Choroid plexus epithelial cell (primary cell): ENCODE measurements at regions not wholly inside any gene's neighbourhood (a gene's known extent, or its start where the extent isn't known, plus 50 kb on each side); places are given as distances from the start of the nearest gene placed in this dataset.

Experiments used
- DNase-seq: peaks from one replicate; pipeline ENCODE4 v3.0.0-alpha.2; 2010; ENCODE audit warnings: low read depth
- H3K4me3 ChIP-seq: 2 replicates; pipeline ENCODE4 v1.5.1; 2011; ENCODE audit warnings: low read depth, mild to moderate bottlenecking, control low read depth, low read length, moderate library complexity
- TF ChIP-seq, protein P1 (sequence below): conservative IDR thresholded peaks from 2 replicates; pipeline ENCODE4 v1.5.1; 2011; ENCODE audit warnings: low read depth, mild to moderate bottlenecking, control low read depth, inconsistent platforms, low read length, moderate library complexity

- H3K4me3 ChIP-seq: no peak overlapping the region
- no peak for DNase-seq
- TF ChIP-seq, protein P1, sequence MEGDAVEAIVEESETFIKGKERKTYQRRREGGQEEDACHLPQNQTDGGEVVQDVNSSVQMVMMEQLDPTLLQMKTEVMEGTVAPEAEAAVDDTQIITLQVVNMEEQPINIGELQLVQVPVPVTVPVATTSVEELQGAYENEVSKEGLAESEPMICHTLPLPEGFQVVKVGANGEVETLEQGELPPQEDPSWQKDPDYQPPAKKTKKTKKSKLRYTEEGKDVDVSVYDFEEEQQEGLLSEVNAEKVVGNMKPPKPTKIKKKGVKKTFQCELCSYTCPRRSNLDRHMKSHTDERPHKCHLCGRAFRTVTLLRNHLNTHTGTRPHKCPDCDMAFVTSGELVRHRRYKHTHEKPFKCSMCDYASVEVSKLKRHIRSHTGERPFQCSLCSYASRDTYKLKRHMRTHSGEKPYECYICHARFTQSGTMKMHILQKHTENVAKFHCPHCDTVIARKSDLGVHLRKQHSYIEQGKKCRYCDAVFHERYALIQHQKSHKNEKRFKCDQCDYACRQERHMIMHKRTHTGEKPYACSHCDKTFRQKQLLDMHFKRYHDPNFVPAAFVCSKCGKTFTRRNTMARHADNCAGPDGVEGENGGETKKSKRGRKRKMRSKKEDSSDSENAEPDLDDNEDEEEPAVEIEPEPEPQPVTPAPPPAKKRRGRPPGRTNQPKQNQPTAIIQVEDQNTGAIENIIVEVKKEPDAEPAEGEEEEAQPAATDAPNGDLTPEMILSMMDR: no peak
Measured at GRCh38 chr2:7206111-7206810, 289.0 kb downstream of the RNF144A start.

- TF ChIP-seq, protein P1: no peak
- DNase-seq: no peak
- H3K4me3 ChIP-seq: no peak overlapping the region
Measured at GRCh38 chr2:7207631-7208030, 290.4 kb downstream of the RNF144A start.

DNA sequence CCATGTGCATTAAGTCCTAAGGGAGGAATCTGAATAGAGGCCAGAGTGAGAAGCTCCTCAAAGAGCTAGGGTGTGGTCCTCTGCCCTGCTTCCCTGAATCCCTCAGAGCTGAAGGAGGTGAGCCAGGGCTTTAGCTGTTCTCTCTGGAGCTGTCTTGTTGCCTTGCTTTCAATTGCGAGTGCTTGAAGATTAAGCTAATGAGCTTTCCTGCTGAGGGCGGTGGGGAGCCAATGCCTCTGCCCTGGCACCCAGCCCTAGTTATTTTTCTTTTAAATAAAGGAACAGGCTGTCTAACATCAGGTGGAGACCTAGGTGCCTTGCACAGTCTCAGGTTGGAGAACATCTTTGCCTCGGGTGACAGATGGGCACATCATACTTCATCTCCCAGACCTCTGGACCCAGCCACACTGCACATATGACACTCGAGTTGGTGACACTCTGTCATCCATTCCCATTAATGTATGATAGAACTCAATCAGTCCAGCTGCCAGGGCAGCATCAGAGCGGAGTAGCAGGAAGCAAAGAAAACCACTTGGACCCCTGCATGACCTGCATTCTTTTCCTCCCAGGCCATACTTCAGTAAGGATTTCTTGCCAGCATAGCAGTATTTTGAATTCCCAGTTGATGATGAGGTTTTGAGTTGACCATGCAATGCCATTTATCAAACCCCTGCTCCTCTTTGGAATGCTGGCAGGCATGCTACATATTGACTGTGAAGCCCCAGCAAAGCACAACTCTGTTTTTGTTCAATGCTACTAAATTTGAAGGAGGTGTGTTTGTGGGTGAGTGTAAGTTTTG lies 292.7 kb downstream of the RNF144A start:
- peak; percentile 49 for DNase-seq
- TF ChIP-seq, protein P1: no peak
- no peak overlapping the region for H3K4me3 ChIP-seq

DNA sequence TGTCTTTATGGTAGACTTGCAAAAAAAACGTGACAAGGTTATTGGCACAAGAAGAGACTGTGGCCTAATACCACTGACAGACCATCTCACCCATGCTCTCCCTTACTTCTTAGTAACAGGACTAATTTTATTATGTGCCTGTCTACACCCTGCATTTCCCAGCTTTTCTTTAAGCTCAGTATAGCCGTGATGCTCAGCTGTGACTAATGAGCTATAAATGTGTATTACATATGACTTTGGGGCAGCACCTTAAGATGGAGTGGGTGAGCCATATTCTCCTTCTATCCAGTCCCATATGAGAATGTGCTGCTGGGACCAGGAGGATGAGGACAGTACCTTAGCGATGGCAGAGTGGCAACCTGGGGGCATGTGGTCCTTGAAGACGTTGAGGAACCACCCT lies 293.5 kb downstream of the RNF144A start:
- TF ChIP-seq, protein P1: no peak
- no peak overlapping the region for H3K4me3 ChIP-seq
- DNase-seq: no peak

DNA sequence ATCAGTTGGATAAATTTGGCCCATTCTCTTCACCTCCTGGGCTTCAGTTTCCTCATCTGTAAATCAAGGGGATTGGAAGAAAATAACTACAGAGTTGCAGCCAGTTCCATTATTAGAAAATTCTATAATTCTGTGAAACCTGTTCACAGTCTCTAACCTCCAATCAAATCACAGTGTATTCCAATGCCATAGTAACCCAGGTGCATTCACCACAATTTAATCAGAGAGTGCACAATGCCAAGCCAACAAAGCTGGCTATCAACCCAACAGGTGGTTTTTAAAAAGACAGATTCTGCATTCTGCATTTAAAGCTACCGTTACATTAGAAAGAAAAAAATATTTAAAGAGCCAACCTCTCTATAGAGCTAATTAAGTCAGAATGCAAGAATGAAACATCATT lies 308.6 kb downstream of the RNF144A start:
- TF ChIP-seq, protein P1: no peak
- no peak overlapping the region for H3K4me3 ChIP-seq

GRCh38 chr2:7226501-7226900 lies 309.3 kb downstream of the RNF144A start:
- H3K4me3 ChIP-seq: no peak overlapping the region
- DNase-seq: no peak
- TF ChIP-seq, protein P1: no peak

More for the DNA sequence above, 308.6 kb downstream of the RNF144A start:
- DNase-seq: no peak

DNA sequence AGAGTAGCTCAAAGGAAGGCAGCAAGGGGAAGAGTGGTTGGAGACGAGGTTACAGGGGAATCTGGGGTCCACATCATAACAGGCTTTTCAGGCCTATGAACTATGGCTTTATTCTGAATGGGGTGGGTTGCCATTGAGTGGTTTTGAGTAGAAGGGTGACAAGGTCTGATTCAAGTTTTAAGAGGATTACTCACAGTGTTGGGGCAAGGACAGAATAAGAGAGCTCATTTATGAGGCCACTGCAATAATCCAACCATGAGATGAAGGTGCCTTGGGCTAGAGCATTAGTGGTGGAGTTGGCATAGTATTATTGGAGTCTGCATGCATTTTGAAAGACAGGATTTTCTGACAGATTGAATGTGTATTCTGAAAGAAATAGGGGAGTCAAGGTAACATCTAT lies 315.9 kb downstream of the RNF144A start:
- DNase-seq: no peak
- TF ChIP-seq, protein P1: no peak
- H3K4me3 ChIP-seq: no peak overlapping the region
